ENCODE measurements at regions not wholly inside any gene's neighbourhood (a gene's known extent, or its start where the extent isn't known, plus 50 kb on each side); places are given as distances from the start of the nearest gene placed in this dataset.

DNA sequence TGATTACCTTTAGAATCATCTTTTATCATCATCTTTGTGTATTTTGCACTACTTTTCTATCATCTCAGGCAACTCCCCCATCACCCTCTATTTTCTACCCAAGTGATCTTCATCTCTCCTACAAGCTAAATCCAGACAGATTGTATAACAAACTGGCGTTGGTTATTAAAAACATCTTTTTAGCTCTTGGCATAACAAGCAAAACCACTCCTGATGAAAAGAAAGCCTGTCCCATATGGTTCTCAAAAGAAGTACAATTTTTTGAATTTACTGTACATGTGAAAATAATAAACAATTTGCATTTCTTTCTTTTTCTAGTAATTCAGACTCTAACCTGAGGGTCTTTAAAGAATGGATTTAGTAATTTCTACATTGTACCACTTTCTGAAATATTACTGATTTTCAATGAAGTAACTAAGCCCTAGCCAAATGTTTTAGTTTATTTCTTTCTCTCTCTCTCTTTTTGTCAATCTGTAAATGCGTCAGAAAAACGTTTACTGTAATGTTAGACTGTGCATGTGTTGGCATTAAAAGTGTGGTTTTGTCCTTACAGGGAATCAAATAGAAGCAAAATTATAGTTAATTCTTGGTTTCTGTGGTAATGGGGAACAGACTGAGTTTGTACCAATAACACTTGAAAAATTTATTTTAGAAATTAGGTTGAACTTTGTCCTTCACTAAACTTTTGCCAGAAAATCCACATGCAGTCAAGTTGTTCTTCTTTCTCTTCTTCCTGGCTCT lies 52.5 kb upstream of the RPS23 start:
- Histone ChIP-seq H3K9ac (ENCODE audit: low read depth, low read length) (no peak overlapping the region), H3K36me3 (ENCODE audit: insufficient read depth, low read length) (no peaks in the 10 kb centered on the region), H3K4me1 (ENCODE audit: insufficient read depth, low read length) (no peaks in the 10 kb centered on the region), H3K9me3 (ENCODE audit: control insufficient read depth, insufficient read depth, low read length) (no peaks in the 10 kb centered on the region; the same call in 1 of the 2 replicates)

DNA sequence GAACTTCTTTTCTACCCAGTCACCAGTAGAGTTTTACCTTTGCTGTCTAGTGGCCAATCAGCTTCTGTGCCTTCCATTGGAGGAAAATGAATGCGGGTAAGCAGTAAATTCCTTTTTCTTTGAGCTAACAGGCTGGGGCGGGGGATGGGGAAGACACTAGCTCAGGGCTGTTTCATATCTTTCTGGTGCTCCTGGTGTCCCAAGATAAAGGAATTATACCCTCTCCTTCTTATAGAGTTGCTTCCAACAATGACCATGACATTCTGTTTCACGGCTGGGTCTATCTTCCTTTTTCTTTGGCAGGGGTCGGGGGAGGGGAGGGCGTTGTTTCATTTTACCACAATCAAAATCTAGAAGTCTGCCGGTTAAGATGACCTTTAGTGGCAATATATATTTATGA lies 51.2 kb upstream of the RPS23 start:
- H3K36me3 ChIP-seq (ENCODE audit: insufficient read depth, low read length): no peaks in the 10 kb centered on the region
- no peaks in the 10 kb centered on the region; the same call in 1 of the 2 replicates for H3K9me3 ChIP-seq (ENCODE audit: control insufficient read depth, insufficient read depth, low read length)
- no peak overlapping the region for H3K9ac ChIP-seq (ENCODE audit: low read depth, low read length)
- no peaks in the 10 kb centered on the region for H3K4me1 ChIP-seq (ENCODE audit: insufficient read depth, low read length)

All from ES-I3 (cell line).